Right ventricle myocardium inferior (tissue), 1 donor: ENCODE measurements at regions not wholly inside any gene's neighbourhood (a gene's known extent, or its start where the extent isn't known, plus 50 kb on each side); places are given as distances from the start of the nearest gene placed in this dataset.
"Not testable (repeated sequence)": the region's sequence is repeated elsewhere in the genome, so short reads cannot be mapped to it uniquely, and the experiment has no call there.

Experiments used
- ATAC-seq: fragments of 200-7000 bp; cut with Tn5 transposase; one replicate; pipeline ENCODE4 v1.9.1; 2020; ENCODE audit warnings: mild to moderate bottlenecking, moderate library complexity
- DNase-seq: peaks from one replicate; pipeline ENCODE4 v3.0.0; 2021; ENCODE audit errors: missing footprints
- intact Hi-C: fragments of 100-400 bp; cut with DNase I; formaldehyde crosslinking; loops from one replicate; pipeline ENCODE4 v1.11.0; 2022
- donor health status: DM: no; HTN: yes; CAD: no; lungs with severe emphysema.

- ATAC-seq (no peak), DNase-seq (no peak)
- intact Hi-C loops: no loop called here
These were observed 87.8 kb downstream of the MRM1 start for GRCh38 chr17:36689089-36689667.

GRCh38 chr17:36690190-36690589 is 88.8 kb downstream of the MRM1 start:
- intact Hi-C loops: no loop called here
- no peak for DNase-seq
- ATAC-seq: no peak

- intact Hi-C loops: no loop called here
- DNase-seq: no peak
These were observed 90.2 kb downstream of the MRM1 start for GRCh38 chr17:36691606-36692005.

DNA sequence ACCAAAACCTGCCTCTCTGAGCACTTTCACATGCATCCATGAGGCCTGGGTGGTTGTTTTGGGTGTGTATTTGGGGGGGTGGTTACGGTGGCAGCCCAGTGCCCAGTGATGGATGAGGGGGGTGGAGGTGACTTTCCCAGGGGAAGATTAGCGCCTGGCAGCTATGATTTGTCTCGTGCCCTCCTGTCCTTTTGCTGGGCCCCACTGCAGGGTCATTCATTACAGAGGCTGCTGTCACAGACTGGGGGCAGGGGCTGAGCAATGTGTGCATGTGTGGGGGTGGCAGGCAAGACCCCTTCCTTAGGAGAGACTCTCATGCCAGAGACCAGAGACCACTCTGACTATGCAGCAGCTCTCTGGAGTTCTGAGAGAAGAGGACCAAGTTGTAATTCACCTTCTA is 93.7 kb downstream of the MRM1 start:
- intact Hi-C loops: no loop called here
- no peak for ATAC-seq
- DNase-seq: no peak

More at GRCh38 chr17:36691606-36692005, 90.2 kb downstream of the MRM1 start:
- ATAC-seq: no peak

DNA sequence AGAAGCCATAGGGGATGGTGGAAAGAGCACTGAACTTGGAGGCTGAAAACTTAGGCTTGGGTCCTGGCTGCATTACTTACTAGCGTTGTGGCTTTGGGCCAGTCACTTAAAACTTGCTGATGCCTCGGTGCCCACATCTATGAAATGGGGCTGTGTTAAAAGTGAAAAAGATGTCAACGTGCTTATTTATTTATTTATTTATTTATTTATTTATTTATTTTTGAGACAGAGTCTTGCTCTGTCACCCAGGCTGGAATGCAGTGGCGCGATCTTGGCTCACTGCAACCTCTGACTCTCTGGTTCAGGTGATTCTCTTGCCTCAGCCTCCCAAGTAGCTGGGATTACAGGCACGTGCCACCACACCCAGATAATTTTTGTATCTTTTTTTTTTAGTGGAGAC is 94.3 kb downstream of the MRM1 start:
- ATAC-seq, DNase-seq, intact Hi-C loops: not testable (repeated sequence)

- intact Hi-C loops: no loop called here
- no peak for ATAC-seq
- no peak for DNase-seq
These were observed 95.4 kb downstream of the MRM1 start for GRCh38 chr17:36696805-36697204.

- ATAC-seq (no peak), DNase-seq (no peak)
- intact Hi-C loops: no loop called here
These were observed 96.6 kb downstream of the MRM1 start for GRCh38 chr17:36697903-36698530.

DNA sequence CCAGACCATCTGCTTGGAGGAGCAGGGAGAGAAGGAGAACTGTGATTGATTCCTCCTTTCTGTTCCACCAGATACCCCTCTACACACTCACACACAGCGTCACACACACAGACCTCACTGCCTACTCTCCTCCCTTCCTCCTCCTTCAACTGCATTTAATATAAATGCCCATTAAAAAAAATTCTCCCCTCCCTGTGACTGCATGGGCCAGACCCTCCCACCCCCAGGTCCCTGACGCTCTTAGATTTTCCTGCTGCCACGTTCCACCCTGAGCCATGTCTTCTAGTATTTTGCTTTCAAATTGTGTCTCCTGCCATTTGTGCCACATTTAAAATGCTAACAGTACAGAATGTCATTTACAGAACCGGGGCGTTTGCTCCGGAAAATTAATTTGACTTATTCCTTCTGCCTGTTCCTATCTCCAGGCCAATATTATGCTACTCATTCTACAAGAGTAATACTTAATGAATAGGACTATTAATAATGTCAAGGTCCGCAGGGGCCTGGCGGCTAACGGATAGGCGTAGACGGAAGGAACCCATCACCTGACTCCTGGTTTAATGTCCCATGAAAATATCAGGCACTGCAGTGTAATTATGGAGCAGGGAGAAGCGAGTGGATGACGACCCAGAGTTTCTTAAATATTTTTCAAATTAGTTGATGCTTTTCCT is 100.2 kb downstream of the MRM1 start:
- intact Hi-C loops: no loop called here
- DNase-seq (no peak), ATAC-seq (no peak)

- ATAC-seq (no peak), DNase-seq (no peak)
- intact Hi-C loops: no loop called here
These were observed 101.3 kb downstream of the MRM1 start for GRCh38 chr17:36702636-36703035.

DNA sequence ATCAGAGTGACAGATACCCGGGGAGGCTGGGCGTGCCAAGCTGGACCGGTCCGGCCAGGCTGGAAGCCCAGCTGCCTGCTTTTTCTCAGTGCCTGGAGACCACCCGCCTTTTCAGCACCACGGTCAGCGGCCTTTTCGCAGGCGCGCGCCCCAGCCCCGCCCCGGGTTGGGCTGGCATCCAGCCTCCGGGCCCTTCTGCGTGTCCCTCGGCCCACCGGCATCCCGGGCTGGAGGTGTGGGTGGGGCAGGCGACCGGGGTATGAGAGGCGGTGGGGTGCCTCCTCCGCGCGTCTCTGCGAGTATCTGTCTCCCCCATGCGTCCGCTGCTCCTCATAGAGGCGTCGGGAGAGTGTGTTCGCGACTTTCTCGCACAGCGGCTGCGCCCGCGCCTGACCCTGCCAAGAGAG is 102.5 kb downstream of the MRM1 start:
- no peak for DNase-seq
- ATAC-seq: no peak
- intact Hi-C loops: no loop called here

GRCh38 chr17:36705283-36705795 is 104.0 kb downstream of the MRM1 start:
- intact Hi-C loops: no loop called here
- ATAC-seq (no peak), DNase-seq (no peak)

GRCh38 chr17:36705874-36706731 is 104.7 kb downstream of the MRM1 start:
- DNase-seq (no peak), ATAC-seq (no peak)
- intact Hi-C loops: no loop called here

DNA sequence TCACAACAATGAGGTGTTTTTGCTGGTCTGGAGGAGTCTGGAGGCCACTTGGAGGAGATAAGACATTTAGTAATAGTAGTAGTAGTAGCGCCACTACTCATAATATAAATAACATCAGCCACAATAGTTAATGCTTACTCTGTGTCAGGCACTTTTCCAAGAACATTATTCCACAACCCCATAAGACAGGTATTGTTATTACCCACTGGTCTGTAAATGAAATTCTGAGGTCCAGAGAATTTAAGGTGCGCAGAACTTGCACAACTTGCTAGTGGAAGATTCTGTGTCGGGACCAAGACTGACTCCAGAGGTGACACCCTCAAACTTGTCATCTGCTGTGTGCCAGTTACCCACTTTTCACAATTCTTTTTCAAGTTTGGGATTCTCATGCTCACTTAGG is 106.5 kb downstream of the MRM1 start:
- intact Hi-C loops: no loop called here
- no peak for ATAC-seq
- DNase-seq: no peak

- ATAC-seq (no peak), DNase-seq (no peak)
- intact Hi-C loops: no loop called here
These were observed 113.4 kb downstream of the MRM1 start for GRCh38 chr17:36714789-36715188.

GRCh38 chr17:36715951-36716350 is 114.6 kb downstream of the MRM1 start:
- ATAC-seq (no peak), DNase-seq (no peak)
- intact Hi-C loops: no loop called here

DNA sequence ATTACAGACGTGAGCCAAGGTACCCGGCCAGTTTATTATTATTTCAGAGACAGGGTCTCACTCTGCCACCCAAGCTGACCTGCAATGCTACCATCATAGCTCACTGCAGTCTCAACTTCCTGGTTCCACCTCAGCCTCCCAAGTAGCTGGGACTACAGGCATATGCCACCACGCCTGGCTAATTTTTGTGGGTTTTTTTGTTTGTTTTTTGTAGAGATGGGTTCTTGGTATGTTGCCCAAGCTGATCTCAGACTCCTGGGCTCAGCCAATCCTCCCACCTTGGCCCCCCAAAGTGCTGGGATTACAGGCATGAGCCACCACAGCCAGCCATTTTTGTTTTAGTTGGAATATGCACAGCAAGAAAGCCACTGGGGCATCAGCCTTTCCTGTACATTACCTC is 115.7 kb downstream of the MRM1 start:
- DNase-seq (no peak), ATAC-seq (no peak)
- intact Hi-C loops: no loop called here

DNA sequence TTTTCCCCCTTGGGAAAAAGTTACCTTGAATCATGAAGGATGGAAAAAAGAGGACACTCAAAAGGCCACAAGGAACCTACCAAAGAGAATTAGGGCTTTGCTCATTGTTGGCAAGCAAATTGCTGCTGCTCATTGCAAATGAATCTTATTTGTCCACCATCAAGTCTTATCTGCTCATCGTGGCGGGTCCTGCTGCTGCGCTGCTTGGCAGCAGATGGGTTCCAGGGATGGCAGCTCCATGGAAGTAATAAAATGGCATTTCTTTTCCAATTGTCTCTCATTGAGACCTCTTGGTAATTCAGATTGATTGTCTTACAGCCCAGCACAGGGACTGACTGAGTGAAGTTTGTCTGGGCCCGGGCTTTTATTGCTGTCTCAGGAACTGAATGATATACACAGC is 118.7 kb downstream of the MRM1 start:
- intact Hi-C loops: no loop called here
- no peak for DNase-seq
- ATAC-seq: no peak

GRCh38 chr17:36721560-36722120 is 120.3 kb downstream of the MRM1 start:
- no peak for DNase-seq
- ATAC-seq: no peak
- intact Hi-C loops: no loop called here
